Panc1 (cell line): ENCODE measurements at regions not wholly inside any gene's neighbourhood (a gene's known extent, or its start where the extent isn't known, plus 50 kb on each side); places are given as distances from the start of the nearest gene placed in this dataset.

ENCODE experiments used
- ATAC-seq: fragments of 200-7000 bp; cut with Tn5 transposase; 2 replicates; pipeline ENCODE4 v1.9.1; 2020; ENCODE audit warnings: mild to moderate bottlenecking, moderate library complexity
- BruUV-seq: library from RNA; stranded (reverse); fragments of 400-500 nt; replicated peaks from 2 replicates; lab custom pipeline; 2021; lab: Mats Ljungman, UMichigan
- CTCF ChIA-PET: fragments of 300-600 bp; sonication (Branson Sonifier 250); formaldehyde crosslinking; loops from one replicate; lab custom pipeline; 2022; ENCODE audit warnings: antibody characterized with exemption; lab: Charles Lee
- POLR2A ChIA-PET: fragments of 300-600 bp; sonication (Branson Sonifier 250); formaldehyde crosslinking; loops from one replicate; lab custom pipeline; 2022; ENCODE audit warnings: antibody characterized with exemption; lab: Charles Lee
- DNase-seq: peaks from one replicate; pipeline ENCODE4 v3.0.0-alpha.2; 2010; ENCODE audit warnings: low read depth, low spot score
- H3K27ac ChIP-seq: 2 replicates; pipeline ENCODE4 v1.5.1; 2011; ENCODE audit warnings: mild to moderate bottlenecking, low read length, inconsistent platforms
- H3K27me3 ChIP-seq: fragments of 200-500 bp; sonication (Bioruptor generic); 2 replicates; pipeline ENCODE4 v1.6.0; 2014; ENCODE audit warnings: low read length, inconsistent platforms; ENCODE audit not compliant: control insufficient read depth, insufficient read depth
- H3K36me3 ChIP-seq: fragments of 200-500 bp; sonication (Bioruptor generic); 2 replicates; pipeline ENCODE4 v1.5.1; 2014; ENCODE audit warnings: inconsistent platforms, mild to moderate bottlenecking, low read length, moderate library complexity; ENCODE audit not compliant: control insufficient read depth, insufficient read depth
- H3K4me1 ChIP-seq: 2 replicates; pipeline ENCODE4 v1.5.1; 2011; ENCODE audit warnings: inconsistent platforms, mild to moderate bottlenecking, low read length, moderate library complexity; ENCODE audit not compliant: control insufficient read depth, insufficient read depth
- H3K4me3 ChIP-seq, 2 experiments: 2 replicates each; pipeline ENCODE4 v1.5.1; 2011 to 2012; ENCODE audit warnings: low read depth in 2 of 2, low read length in 2 of 2, mild to moderate bottlenecking in 2 of 2, inconsistent platforms in 1 of 2, moderate library complexity in 1 of 2
- H3K9me3 ChIP-seq: fragments of 200-500 bp; sonication (Bioruptor generic); 2 replicates; pipeline ENCODE4 v1.5.1; 2014; ENCODE audit warnings: low read depth, mild to moderate bottlenecking, inconsistent platforms, low read length, moderate library complexity; ENCODE audit not compliant: control insufficient read depth, insufficient read depth
- CTCF ChIP-seq: fragments of 450-650 bp; IDR thresholded peaks from 2 replicates; pipeline ENCODE4 v1.5.1; 2017; ENCODE audit warnings: mild to moderate bottlenecking
- POLR2AphosphoS5 ChIP-seq: IDR thresholded peaks from 2 replicates; pipeline ENCODE4 v1.6.1; 2012; ENCODE audit warnings: mild to moderate bottlenecking, low read depth, low read length, moderate library complexity
- SIN3A ChIP-seq: IDR thresholded peaks from 2 replicates; pipeline ENCODE4 v1.6.1; 2012; ENCODE audit warnings: low read depth, mild to moderate bottlenecking, low read length, moderate library complexity, borderline replicate concordance; ENCODE audit not compliant: insufficient read depth
- TCF7L2 ChIP-seq: IDR thresholded peaks from 2 replicates; pipeline ENCODE4 v1.6.1; 2011; ENCODE audit warnings: mild to moderate bottlenecking, low read depth, low read length, inconsistent platforms
- in situ Hi-C: cut with HindIII; loops from 2 replicates; pipeline ENCODE4 v1.10.0; 2016; ENCODE audit warnings: low sequenced_read_pairs, low pct_unique_long_range_greater_than_20kb
- intact Hi-C: fragments of 100-400 bp; cut with micrococcal nuclease; formaldehyde crosslinking; loops from one replicate; pipeline ENCODE4 v1.10.0; 2022; ENCODE audit not compliant: unreplicated experiment
- TF ChIP-seq, protein P1 (sequence below), 2 experiments: IDR thresholded peaks; 2 replicates each; pipeline ENCODE4 v1.6.1; 2011 to 2012; ENCODE audit warnings: low read depth in 2 of 2, control low read depth in 1 of 2, low read length in 1 of 2, mild to moderate bottlenecking in 1 of 2, moderate library complexity in 1 of 2; ENCODE audit not compliant: insufficient read depth in 1 of 2

GRCh38 chr5:159456261-159456660, 126.0 kb upstream of the IL12B start:
- POLR2A ChIA-PET, result no interaction called here

GRCh38 chr5:159456722-159457465, 126.6 kb upstream of the IL12B start:
- Histone ChIP-seq H3K4me1 (no peaks in the 10 kb centered on the region), H3K36me3 (no peaks in the 10 kb centered on the region), H3K27me3 (no peaks in the 10 kb centered on the region), H3K27ac (no peak overlapping the region), H3K9me3 (no peaks in the 10 kb centered on the region), H3K4me3 (no peak overlapping the region)
- TF ChIP-seq, protein P1, sequence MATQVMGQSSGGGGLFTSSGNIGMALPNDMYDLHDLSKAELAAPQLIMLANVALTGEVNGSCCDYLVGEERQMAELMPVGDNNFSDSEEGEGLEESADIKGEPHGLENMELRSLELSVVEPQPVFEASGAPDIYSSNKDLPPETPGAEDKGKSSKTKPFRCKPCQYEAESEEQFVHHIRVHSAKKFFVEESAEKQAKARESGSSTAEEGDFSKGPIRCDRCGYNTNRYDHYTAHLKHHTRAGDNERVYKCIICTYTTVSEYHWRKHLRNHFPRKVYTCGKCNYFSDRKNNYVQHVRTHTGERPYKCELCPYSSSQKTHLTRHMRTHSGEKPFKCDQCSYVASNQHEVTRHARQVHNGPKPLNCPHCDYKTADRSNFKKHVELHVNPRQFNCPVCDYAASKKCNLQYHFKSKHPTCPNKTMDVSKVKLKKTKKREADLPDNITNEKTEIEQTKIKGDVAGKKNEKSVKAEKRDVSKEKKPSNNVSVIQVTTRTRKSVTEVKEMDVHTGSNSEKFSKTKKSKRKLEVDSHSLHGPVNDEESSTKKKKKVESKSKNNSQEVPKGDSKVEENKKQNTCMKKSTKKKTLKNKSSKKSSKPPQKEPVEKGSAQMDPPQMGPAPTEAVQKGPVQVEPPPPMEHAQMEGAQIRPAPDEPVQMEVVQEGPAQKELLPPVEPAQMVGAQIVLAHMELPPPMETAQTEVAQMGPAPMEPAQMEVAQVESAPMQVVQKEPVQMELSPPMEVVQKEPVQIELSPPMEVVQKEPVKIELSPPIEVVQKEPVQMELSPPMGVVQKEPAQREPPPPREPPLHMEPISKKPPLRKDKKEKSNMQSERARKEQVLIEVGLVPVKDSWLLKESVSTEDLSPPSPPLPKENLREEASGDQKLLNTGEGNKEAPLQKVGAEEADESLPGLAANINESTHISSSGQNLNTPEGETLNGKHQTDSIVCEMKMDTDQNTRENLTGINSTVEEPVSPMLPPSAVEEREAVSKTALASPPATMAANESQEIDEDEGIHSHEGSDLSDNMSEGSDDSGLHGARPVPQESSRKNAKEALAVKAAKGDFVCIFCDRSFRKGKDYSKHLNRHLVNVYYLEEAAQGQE (IDR thresholded peaks at IDR 0.05; ENCODE audit: insufficient read depth in 1 of 2, low read depth in 2 of 2, low read length in 1 of 2), result no peak
- TF ChIP-seq TCF7L2 (no peak), POLR2AphosphoS5 (no peak), SIN3A (no peak), CTCF (no peak)
- POLR2A ChIA-PET, result no interaction called here
- DNase-seq (no peak), ATAC-seq (peak; percentile 78)
- intact Hi-C loops (no loop called here), in situ Hi-C loops (no loop called here)
- no TSS peak for BruUV-seq
- CTCF ChIA-PET, result interaction anchor here (0.6 kb wide), 1 partner anchor 35 kb away, joined by 3 read pairs; no protein-coding TSS in a partner anchor

More at GRCh38 chr5:159456261-159456660, 126.0 kb upstream of the IL12B start:
- H3K9me3 ChIP-seq, result no peaks in the 10 kb centered on the region
- no peak overlapping the region for H3K4me3 ChIP-seq
- intact Hi-C loops, result no loop called here
- no peaks in the 10 kb centered on the region for H3K27me3 ChIP-seq
- CTCF ChIA-PET, result no interaction called here
- 0 out of 2 replicates have a peak, but pooled peaks cover 1% of the 10 kb centered on the region for H3K4me1 ChIP-seq
- BruUV-seq, result no TSS peak
- in situ Hi-C loops, result no loop called here
- no peaks in the 10 kb centered on the region for H3K36me3 ChIP-seq
- no peak for DNase-seq
- no peak for ATAC-seq
- TF ChIP-seq CTCF (no peak), POLR2AphosphoS5 (no peak), SIN3A (no peak), TCF7L2 (no peak)
- TF ChIP-seq, protein P1 (IDR thresholded peaks at IDR 0.05; ENCODE audit: insufficient read depth in 1 of 2, low read depth in 2 of 2, low read length in 1 of 2), result no peak
- H3K27ac ChIP-seq, result no peak overlapping the region
